Skeletal muscle satellite cell (primary cell): ENCODE measurements at regions not wholly inside any gene's neighbourhood (a gene's known extent, or its start where the extent isn't known, plus 50 kb on each side); places are given as distances from the start of the nearest gene placed in this dataset.

ENCODE experiments used
- H3K27me3 ChIP-seq: 2 replicates; pipeline ENCODE4 v1.7.0; 2013; ENCODE audit warnings: low read length; ENCODE audit not compliant: control insufficient read depth, insufficient read depth
- H3K36me3 ChIP-seq: 2 replicates; pipeline ENCODE4 v1.7.0; 2013; ENCODE audit warnings: mild to moderate bottlenecking, control low read depth, low read length; ENCODE audit not compliant: insufficient read depth
- H3K4me1 ChIP-seq: 2 replicates; pipeline ENCODE4 v1.7.0; 2013; ENCODE audit warnings: low read length; ENCODE audit not compliant: control insufficient read depth, insufficient read depth
- H3K4me2 ChIP-seq: 2 replicates; pipeline ENCODE4 v1.7.0; 2013; ENCODE audit warnings: mild to moderate bottlenecking, low read length
- H3K4me3 ChIP-seq: 2 replicates; pipeline ENCODE4 v1.7.0; 2013; ENCODE audit warnings: low read length
- H3K9ac ChIP-seq: 2 replicates; pipeline ENCODE4 v1.7.0; 2013; ENCODE audit warnings: mild to moderate bottlenecking, low read depth, low read length, moderate library complexity
- H3K9me3 ChIP-seq: replicated peaks from 2 replicates; pipeline ENCODE4 v1.7.0; 2013; ENCODE audit warnings: mild to moderate bottlenecking, control low read depth, low read length

DNA sequence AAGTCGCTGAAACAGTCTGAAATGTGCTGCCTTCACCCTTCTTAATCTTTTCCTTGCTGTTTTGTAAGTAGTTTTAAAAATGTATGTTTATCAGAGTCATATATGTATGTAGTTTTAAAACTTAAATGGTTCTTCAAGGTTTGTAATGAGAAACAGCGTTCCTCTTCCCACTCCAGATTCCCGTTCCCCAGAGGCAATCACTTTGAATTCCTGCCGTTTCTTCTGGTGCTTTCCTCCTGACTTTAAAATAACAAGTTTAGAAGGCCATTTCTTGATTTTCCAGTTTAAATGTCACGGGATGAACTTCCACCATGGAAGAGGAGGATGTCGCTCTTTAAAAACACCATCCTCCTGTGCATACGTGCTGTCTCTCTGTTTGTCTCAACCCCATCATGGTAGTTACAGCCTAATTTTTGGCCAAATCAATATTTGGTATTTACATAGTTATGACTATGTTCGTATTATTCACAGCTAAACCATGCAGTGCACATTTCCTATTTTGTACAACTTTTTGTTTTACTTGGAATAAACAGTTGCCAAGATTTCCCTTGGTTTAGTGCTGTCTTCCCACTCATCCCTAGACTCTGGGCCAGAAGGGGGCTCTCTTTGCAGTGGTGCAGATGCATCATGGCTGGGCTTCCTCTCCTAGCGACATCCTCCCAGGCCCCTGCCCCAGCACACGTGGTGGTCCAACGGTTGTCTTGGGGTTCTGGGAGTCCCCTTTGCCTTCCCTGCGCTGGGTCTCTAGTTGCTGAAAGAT is 151.4 kb downstream of the PTPN20 start:
- Histone ChIP-seq H3K27me3 (peaks cover 22% of the 10 kb centered on the region), H3K4me3 (no peak overlapping the region), H3K4me1 (no peaks in the 10 kb centered on the region), H3K4me2 (no peak overlapping the region), H3K9ac (no peak overlapping the region), H3K36me3 (no peaks in the 10 kb centered on the region), H3K9me3 (no peaks in the 10 kb centered on the region)

DNA sequence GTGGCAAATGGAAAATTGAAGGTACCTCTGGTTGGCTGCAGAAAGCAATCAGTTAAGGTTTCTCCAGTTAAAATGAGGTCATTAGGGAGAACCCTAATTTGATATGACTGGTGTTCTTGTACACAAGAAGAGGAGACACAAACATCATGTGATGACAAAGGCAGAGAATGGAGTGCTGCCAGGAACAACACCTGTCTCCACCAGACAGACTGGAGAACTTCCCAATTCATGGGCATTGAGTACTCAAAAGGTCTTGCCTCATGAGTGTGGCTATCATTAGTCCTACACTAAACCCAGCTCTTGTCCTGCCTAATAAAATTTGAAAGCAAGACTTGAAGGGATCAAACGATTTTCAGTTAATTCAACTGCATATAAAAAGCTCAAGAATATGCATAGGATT is 152.6 kb downstream of the PTPN20 start:
- no peaks in the 10 kb centered on the region for H3K4me1 ChIP-seq
- H3K36me3 ChIP-seq = no peaks in the 10 kb centered on the region
- H3K27me3 ChIP-seq = peaks cover 14% of the 10 kb centered on the region
- H3K4me2 ChIP-seq = no peak overlapping the region
- H3K4me3 ChIP-seq = no peak overlapping the region
- no peaks in the 10 kb centered on the region for H3K9me3 ChIP-seq
- no peak overlapping the region for H3K9ac ChIP-seq

DNA sequence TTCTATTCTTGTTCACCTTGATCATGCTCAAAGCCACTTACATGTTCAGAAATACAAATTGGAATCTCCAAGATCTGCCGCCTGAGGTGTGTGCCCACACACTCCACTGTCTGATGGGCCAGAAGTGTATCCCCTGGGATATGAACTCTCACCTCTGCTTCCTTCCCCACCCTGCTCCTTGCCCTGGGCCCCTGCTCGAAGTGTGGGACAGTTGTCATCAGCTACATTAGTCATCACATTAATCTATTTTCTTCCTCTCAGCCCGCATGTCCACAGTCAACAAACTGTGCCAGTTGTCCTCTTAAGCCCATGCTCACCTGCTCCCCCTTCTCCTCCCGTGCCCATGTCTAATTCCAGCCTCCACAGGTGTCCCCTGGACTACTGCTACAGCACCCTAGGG is 154.7 kb downstream of the PTPN20 start:
- Histone ChIP-seq H3K27me3 (peaks cover 7% of the 10 kb centered on the region), H3K4me2 (no peak overlapping the region), H3K9ac (no peak overlapping the region), H3K4me1 (no peaks in the 10 kb centered on the region), H3K36me3 (no peaks in the 10 kb centered on the region), H3K4me3 (no peak overlapping the region), H3K9me3 (no peaks in the 10 kb centered on the region)

DNA sequence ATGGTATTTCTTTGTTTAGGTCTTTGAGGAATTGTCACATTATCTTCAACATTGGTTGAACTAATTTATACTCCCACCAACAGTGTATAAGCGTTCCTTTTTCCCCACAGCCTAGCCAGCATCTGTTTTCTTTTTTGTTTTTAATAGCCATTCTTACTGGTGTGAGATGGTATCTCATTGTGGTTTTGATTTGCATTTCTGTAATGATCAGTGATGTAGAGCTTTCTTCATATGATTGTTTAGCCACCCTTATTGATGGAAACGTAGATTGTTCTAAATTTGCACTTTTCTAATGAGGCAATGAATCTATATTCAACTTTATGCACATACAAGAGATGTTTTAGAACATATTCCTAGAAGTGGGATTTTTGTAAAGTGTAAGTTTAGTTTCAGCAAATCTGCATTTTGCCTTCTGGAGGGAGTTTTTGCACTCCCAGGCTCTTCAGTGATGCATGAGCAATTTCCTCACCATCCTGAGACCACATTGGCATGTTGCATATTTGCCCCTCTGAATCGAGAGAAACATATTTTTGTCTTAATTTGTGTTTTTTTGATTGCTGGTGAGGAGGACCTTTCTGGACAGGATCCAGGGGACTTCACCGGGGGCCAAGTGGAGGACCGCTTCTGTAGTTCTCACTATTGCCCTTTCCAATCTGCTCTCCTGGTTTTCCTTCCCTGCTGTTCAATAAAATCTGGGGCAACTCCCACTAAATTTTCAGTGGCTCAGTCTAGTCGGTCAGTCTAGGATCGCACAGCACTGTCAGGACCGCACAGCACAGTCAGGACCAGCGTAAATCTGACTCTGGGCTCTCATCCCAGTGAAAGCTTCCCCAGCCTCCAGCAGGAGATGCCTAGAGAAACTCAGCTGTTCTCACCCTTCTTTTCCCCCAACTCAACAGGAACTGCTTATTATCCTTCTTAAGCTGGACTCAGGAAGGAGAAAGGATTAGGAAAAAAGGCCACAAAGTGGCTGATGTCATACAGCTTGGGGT is 157.0 kb downstream of the PTPN20 start:
- Histone ChIP-seq H3K36me3 (no peaks in the 10 kb centered on the region), H3K9ac (no peak overlapping the region), H3K9me3 (no peaks in the 10 kb centered on the region), H3K4me2 (no peak overlapping the region), H3K27me3 (peaks cover 3% of the 10 kb centered on the region), H3K4me3 (no peak overlapping the region), H3K4me1 (no peaks in the 10 kb centered on the region)

DNA sequence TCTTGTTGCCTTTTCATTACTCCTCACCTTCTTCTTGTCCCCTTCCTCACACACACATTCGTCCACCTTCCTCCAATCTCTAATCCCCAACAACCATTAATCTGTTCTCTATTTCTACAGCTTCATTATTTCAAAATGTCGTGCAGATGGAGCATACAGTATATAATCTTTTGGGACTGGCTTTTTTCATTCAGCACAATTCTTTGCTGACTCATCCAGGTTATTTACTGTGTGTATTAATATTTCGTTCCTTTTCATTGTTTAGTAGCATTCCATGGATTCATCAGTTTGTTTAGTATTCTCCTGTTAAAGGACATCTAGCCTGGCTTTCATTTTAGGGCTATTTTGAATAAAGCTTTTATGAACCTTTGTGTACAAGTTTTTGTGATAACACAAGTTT is 159.3 kb downstream of the PTPN20 start:
- Histone ChIP-seq H3K27me3 (peaks cover 5% of the 10 kb centered on the region), H3K4me2 (no peak overlapping the region), H3K9me3 (no peaks in the 10 kb centered on the region), H3K9ac (no peak overlapping the region), H3K4me1 (no peaks in the 10 kb centered on the region), H3K4me3 (no peak overlapping the region), H3K36me3 (no peaks in the 10 kb centered on the region)

DNA sequence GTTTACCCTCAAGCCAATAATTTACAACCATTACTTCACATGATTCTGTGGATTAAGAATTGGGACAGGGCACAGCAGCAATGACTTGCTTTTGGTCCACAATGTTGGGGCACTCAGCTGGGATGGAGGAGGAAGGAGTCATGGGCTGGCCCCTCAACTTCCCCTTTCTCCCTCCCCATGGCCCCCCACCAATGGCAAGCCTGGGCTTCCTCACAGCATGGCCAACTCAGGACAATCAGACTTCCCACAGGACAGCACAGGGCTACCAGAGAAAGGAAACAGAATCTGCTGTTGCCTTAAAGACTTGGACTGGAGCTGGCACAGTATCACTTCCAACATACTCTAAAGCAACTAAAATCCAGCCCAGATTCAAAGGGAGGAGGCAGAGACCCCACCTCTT is 160.7 kb downstream of the PTPN20 start:
- Histone ChIP-seq H3K27me3 (peaks cover 5% of the 10 kb centered on the region), H3K4me3 (no peak overlapping the region), H3K36me3 (no peaks in the 10 kb centered on the region), H3K4me1 (no peaks in the 10 kb centered on the region), H3K9me3 (no peaks in the 10 kb centered on the region), H3K9ac (no peak overlapping the region), H3K4me2 (no peak overlapping the region)

DNA sequence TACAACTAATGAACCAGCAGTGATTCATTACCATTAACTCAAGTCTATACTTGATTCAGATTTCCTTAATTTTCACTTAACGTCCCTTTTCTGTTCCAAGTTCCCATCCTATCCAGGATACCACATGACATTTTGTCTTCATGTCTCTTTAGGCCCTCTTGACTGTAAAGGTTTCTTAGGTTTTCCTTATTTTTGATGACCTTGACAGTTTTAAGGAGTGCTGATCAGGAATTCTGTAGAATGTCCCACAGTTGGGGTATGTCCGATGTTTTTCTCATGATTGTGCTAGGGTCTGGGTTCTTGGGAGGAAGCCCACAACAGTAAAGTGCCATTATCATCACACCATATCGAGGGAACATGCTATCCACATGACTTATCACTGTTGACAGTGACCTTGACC is 162.7 kb downstream of the PTPN20 start:
- Histone ChIP-seq H3K4me2 (no peak overlapping the region), H3K4me3 (no peak overlapping the region), H3K4me1 (no peaks in the 10 kb centered on the region), H3K9ac (no peak overlapping the region), H3K36me3 (no peaks in the 10 kb centered on the region), H3K27me3 (peaks cover 5% of the 10 kb centered on the region), H3K9me3 (no peaks in the 10 kb centered on the region)

DNA sequence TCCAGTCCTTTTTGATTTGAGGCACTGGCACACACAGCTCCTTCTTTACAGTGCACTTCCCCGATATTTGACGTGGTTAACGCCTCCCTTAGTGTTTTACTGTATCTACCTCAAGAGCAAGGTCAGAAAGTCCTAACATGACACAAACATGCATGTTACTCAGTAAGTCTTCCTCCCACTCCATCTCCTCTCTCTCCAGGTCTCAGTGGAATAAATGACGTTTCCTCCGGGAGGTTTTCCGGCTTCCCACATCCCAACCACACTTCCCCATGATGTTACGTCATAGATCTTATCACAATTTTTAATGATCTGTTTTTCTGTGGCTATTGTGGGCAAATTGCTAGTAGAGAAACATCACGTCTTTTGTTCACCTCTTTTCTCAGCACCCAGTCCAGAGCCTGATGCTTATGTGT is 165.7 kb downstream of the PTPN20 start:
- Histone ChIP-seq H3K4me2 (no peak overlapping the region), H3K36me3 (no peaks in the 10 kb centered on the region), H3K4me1 (no peaks in the 10 kb centered on the region), H3K9me3 (no peaks in the 10 kb centered on the region), H3K4me3 (no peak overlapping the region), H3K9ac (no peak overlapping the region), H3K27me3 (peaks cover 3% of the 10 kb centered on the region)

DNA sequence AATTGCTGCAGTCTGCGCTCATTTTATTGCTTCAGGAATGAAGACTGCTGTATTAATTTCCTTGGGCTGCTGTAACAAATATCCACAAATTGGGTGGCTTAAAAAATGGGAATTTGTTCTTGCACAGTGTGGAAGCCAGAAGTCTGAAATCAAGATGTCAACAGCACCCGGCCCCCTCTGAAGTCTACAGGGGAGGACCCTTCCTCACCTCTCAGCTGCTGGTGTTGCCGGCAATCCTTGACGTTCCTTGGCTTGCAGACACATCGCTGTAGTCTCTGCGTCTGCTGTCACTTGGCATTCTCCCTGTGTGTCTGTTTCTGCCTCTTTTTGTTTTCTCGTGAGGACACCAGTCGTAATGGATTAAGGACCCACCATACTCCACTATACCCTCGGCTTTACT is 166.2 kb downstream of the PTPN20 start:
- Histone ChIP-seq H3K27me3 (peaks cover 3% of the 10 kb centered on the region), H3K36me3 (no peaks in the 10 kb centered on the region), H3K9ac (no peak overlapping the region), H3K4me2 (no peak overlapping the region), H3K9me3 (no peaks in the 10 kb centered on the region), H3K4me3 (no peak overlapping the region), H3K4me1 (no peaks in the 10 kb centered on the region)

DNA sequence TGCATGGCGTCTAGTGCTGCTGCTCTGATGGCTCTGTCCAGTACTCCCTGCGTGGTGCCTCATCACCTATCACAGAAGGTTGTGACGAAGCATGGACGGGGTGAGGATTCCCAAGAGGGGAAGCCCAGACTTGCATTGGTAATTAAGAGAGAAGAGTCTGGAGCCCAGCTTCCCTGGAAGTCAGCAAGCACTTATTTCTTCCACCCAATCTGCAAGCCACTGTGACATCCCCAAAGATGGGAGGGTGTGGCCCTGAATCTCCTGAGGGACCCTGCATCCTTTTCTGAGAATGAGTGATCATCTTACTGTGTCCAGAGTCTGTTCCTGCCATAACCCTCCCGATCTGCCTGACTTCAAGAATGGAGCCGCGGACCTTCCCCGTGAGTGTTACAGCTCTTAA is 166.7 kb downstream of the PTPN20 start:
- no peaks in the 10 kb centered on the region for H3K9me3 ChIP-seq
- no peaks in the 10 kb centered on the region for H3K36me3 ChIP-seq

DNA sequence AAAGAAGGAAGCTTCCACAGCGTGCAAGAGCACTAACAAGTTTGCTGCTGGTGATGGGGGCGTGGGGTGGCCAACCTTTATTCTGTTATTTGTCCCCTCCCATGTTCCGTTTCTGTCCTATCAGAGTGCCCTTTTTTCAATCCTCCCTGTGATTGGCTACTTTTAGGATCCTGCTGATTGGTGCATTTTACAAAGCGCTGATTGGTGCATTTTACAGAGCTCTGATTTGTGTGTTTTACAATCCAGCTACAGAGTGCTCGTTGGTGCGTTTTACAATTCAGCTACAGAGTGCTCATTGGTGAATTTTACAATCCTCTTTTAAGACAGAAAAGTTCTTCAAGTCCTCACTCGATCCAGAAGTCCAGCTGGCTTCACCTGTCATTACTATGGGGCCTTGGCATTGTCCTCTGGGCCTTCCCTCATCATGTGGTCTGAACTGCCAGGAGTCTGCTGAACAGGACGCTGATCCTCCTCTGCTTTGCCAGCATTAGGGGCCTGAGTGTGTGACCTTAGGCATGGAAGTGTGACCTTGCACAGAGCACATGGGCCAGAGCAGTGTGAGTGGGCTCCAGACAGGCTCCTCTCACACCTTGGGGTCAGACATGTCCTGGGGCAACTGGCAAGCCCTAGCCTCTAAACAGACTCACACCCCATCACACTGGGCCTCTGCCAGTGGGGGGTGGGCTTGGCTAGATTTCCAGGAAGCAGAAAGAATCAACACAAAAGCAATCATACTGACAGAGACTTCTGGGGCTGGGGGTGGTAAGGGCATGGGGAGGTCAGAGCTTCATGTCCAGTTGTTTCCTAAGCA is 167.4 kb downstream of the PTPN20 start:
- H3K36me3 ChIP-seq = no peaks in the 10 kb centered on the region
- no peak overlapping the region for H3K9ac ChIP-seq
- peaks cover 3% of the 10 kb centered on the region for H3K27me3 ChIP-seq
- H3K4me2 ChIP-seq = no peak overlapping the region
- no peaks in the 10 kb centered on the region for H3K4me1 ChIP-seq
- H3K4me3 ChIP-seq = no peak overlapping the region
- no peaks in the 10 kb centered on the region for H3K9me3 ChIP-seq

More for the DNA sequence above, 166.7 kb downstream of the PTPN20 start:
- Histone ChIP-seq H3K9ac (no peak overlapping the region), H3K27me3 (peaks cover 3% of the 10 kb centered on the region), H3K4me1 (no peaks in the 10 kb centered on the region), H3K4me2 (no peak overlapping the region), H3K4me3 (no peak overlapping the region)
